NCI-H1105 (cell line): ENCODE measurements at regions not wholly inside any gene's neighbourhood (a gene's known extent, or its start where the extent isn't known, plus 50 kb on each side); places are given as distances from the start of the nearest gene placed in this dataset.

Experiments used
- DNase-seq: peaks from one replicate; lab custom pipeline; 2025; lab: John Stamatoyannopoulos, UW

DNA sequence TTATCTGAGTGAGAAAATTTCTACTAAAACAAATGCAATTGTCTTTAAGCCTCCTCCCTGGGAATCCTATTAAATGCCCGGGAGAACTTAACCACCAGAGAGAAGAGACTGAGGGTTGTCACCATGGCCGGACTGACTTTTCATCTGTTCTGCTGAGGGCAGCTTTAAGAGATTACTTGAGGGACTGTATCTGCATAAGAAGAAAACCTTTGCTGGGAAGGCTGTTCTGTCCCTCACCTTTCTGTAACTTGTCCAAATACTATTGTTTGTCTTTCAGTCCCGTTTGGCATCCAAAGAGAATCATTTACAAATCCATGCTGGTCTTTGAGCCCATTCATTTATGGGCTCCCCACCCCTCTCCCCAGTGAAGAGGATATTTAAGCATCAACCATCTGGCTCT lies 306.3 kb upstream of the FLRT2 start:
- DNase-seq: no peak

DNA sequence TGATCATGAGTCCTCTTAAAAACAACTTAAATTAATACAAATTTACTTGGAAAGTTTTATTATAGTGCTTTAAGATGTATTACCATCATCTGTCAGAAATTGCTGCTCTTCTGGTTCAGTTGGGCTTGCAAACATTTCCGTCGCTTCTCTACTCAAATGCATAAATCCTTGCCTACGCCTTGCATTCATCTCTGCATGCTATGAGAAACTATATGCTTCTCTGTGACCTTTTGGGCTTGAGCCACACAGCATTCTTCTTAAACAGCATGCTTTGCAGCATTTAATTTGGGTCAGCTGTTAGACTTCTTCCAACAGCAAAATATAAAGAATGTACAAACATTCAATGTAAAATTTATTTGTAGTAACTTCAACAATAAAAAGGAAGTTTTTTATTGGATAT lies 305.7 kb upstream of the FLRT2 start:
- DNase-seq: no peak

DNA sequence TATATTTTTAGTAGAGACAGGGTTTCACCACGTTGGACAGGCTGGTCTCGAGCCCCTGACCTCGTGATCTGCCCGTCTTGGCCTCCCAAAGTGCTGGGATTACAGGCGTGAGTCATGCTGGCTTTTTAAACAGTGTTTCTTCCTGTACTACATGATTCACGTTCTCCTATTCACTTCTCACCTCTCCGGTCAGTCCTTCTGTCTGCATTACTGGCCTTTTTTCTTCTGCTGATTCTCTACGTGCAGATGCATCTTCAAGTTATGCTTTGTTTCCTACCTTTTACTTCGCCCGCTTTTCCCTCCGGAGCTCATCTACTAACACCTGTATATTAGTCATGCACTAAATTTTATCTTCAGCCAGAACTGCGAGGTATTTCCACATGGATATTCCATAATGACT lies 296.2 kb upstream of the FLRT2 start:
- DNase-seq: no peak

DNA sequence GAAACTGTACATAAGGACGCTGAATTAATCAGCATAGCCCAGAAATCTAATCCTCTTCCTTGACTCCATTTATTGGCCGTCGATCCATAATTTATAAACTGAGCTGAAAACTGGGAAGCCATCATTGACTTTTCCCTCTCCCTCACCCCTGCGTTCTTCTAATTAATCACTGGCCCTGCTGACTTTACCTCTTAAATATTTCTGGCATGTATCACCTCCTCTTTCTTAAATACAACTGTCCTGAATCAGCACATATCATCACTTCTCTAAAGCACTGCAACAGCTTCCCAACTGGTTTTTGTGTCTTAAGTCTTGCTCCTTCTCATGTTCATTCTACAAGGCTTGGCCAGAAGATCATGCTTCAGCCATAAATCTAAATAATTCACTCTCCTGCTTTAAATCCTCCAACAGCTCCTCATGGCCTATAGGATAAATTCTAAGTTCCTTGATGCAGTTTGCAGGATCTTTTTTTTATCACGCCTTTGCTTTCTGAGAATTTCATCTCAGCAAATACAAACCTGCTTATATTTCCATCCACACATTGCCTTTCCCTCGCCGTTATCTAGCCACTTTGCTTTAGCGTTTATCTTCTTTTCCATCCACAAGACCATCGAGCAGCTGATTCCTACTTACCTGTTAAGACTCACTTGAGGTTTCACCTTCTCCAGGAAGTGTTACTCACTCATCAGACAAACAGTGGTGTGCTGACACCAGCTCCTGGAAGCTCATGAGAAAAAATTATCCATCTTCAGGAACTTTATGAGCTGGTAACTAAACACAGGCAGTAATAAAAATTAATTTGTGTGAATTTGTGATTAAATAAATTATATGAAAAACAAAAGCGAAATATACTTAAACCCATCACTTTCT lies 295.6 kb upstream of the FLRT2 start:
- DNase-seq: no peak

DNA sequence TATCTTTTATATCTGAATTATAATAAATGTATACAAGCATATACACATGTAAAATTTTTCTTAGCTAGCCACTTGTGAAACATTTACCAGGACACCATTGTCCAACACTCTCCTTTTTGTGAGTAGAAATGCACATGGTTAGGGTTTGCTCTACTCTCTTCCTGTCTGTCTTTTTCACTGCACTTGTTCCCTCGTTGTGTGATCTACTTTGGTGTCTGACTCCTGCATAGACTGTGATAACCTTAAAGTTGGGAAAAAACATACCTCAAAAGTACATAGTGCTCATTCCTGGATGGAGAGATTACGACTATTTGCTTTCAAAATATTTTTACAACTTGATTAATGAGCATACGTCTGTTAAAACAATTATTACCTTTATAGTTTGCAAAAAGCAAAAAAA lies 294.1 kb upstream of the FLRT2 start:
- no peak for DNase-seq

DNA sequence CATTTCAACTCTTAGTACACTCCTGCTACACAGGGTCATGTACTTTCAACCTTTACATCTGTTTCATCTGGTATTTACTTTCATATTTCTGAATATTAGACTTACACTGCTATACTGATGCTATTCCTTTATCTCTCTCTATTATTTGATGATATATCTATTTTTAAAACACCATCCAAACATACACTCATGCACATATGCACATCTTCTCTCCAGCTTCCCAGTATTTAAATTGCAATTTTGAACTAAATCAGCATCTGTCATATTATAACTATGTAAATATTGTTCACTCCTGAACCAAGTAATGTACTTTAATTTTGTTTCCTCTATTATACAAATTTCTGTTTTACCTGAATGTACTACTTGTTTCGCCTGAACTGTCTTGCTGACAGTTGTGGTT lies 293.6 kb upstream of the FLRT2 start:
- no peak for DNase-seq

DNA sequence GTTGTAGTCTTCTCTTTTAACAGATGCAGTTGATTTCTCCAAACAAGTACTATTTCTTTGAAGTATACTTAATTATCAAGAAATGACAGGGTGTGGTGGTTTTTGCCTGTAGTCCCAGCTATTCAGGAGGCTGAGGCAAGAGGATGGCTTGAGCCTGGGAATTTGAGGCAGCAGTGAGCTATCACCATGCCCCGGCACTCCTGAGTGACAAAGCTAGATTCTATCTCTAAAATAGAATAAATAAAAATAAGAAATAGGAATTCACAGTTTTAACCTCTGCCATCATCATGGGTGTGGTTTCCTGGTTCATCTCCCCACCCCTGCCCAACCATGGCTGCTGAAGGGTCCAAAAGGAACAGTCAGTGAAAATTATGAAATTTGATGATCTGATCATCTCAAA lies 290.2 kb upstream of the FLRT2 start:
- no peak for DNase-seq

DNA sequence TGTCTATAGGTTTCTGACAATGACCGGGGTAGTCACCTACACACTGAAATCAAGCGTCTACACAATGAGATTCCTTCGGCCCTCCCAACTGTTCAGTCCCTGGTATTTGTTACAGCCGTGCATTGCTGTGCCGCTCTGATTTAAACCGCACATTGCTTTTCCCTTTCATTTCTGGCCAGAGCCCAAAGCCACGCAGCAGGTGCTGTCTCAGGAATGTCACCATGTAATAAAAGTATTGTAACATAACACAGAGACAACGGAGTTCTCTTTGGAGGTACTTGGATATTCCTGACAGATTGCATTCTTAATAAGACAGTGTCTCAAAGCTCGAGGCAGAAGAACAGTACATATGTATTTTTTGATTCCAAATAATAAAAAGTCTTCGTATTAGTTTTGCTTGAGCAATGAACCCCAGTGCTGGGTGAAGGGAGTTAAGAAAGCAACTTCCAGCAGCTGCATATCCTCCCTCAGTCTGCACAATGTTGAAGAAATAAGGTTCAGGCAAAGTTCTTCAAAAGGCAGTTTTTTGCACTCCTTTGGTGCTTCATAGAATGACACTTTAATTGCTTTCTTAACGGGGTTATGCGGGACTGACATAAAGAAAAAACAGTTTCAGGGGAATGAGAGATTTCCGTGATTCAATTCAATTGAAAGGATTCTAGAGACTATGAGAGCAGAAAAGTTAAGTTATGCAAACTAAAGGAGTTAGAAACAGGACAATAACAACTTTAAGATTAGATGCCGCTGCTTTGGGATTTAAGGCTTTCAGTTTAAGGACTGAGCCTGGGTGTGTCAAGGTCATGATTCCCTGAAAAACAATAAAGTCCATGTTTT lies 288.7 kb upstream of the FLRT2 start:
- DNase-seq: no peak

DNA sequence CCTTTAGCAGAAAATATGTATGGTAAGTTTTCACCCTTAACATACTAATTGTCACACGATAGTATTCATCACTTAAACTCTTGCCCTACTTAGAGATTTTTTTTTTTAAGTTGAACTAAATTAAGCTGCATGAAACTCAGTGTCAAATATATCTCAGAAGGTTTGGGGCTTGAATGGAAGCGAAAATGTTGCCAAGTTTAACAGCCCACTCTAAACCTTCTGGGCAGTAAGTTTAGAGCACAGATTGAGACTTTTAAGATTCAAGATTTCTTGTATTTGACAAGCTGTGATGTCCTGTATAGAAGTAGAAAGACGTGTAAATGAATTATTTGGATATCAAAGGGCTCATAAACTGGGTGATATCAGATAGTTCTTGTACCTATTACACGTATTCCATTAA lies 287.3 kb upstream of the FLRT2 start:
- no peak for DNase-seq

DNA sequence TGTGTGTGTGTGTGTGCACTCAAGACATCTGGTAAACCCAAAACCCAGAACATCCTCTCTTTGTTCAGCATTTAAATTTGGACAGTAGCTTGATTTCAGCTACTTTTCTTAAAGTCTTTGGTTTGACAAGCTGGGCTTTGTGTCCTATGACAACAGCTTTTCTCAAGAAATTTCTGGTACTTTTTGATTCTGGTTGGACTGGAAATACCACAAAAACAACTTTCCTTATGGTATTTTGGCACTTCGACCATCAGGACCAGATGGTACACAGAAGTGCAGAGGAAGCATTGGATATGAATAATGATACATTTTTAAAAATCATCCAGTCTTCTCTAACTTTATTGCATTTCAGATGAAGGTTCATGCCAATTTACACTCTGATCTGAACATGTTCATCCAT lies 286.6 kb upstream of the FLRT2 start:
- DNase-seq: no peak

DNA sequence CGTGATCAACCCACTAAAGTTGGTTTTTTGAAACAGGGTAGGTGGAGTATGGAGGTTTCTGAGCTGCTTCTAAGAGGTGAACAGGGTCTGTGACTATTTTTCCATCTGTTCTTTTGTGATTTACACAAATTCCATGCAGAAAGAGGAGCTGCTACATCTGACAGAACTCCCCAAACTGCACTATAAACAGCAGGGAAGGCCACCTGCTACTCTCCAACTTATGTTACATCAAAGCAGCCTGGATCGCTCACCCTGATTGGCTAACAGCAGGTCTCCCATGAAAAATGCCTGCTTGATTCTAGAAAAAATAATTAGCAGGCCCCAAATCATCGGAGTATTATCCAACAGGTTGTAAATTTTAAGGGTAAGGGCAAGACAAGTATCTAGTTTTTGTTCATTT lies 282.9 kb upstream of the FLRT2 start:
- DNase-seq: no peak

DNA sequence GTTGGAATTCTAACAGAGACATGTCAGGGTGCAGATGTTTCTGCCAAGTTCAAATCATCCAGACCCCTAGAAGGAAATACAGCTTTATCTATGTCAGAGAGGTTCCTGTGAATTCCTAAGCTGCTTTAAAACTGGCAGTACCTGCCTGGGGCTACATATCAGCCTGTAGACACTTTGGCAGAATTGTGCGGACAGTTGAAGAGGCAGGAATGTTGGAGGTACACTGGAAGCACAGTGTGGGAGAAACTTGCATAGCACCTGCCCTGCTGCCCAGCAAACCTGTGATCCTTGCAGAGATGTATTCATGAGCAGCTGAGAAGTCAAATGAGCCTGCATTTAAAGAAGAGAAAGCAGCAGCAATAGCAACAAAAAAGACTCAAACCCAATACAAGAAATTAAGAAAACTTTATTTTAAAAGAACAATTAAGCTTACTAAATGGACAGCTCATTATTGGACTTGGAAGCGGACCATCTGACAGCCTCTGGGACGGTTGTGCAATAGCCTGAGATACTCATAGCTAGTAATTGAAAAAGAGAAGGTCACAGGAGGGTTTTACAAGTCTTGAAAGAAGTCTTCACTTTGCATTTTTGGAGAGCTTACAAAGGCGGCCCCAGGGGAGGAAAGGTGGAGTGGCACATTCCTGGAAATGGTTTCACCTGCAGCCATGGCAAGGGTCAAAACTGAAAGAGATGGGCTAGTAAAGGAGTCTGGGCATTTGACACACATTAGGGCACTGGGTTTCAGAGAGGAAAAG lies 280.9 kb upstream of the FLRT2 start:
- no peak for DNase-seq

DNA sequence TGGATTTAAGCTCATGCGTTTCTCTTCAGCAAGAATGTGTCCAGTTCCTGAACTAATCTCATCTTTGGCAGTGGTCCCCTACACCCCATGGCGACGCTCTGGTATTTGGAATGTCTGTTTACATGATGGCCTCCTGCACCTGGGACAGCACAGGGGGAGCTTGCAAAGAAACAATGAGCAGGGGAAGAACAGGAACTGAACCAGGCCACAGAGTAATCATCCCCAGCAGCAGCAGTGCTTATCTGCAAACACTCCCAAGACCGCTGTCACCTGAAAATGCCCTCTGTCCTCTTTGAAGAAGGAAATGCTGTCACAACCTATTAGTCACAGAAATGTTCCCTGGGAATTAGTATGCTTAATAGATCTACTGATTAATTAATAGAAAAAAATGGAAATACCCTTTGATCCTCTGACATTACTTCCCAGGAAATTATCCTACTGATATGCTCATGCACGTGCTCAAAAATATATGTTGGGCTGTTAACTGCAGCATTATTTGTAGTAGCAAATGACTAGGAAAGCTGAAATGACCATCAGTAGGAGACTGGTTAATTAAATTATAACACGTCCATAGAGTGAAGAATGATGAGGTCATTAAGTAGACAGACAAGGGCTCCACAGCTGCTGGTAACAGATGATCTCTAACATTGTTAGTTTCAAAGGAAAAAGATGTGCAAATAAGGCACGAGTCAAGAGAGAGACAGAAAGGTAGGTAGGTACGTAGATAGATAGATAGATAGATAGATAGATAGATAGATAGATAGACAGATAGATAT lies 279.3 kb upstream of the FLRT2 start:
- DNase-seq: no peak

DNA sequence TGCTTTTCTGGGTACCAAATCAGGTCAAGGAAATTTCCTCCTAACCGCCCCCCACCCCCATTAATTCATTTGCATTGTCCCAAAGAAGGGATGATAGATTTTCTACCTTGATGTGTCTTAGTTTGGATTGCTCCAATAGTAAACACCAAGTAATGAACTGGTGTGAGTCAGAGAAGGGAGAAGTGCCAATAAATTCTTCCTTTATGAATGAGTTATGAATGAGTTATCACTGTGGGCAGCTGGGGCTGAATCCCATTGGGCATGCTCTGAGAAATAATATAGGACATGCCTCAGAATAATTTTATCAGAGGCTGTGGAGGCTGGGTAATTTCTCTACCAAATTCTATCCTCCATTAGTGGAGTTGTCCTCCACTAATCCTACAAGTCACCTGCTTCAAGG lies 277.9 kb upstream of the FLRT2 start:
- no peak for DNase-seq

DNA sequence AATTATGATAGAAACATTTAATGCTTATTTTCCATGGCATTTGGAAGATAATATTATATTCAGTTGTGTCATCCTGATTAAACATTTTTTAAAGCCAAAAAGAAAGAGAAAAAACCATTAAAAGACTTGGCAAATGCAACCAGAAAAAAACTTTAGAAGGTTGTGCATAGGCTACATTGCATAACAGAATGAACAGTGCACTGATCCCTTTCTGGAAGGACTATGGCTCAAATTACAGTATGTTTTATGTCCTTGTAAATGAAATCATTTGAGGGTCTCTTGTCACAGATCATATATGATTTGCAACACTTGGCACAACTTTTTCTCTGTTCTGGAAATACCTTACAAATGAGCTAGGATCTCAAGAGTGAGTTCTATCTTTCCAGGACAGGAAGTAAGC lies 275.2 kb upstream of the FLRT2 start:
- DNase-seq: no peak

DNA sequence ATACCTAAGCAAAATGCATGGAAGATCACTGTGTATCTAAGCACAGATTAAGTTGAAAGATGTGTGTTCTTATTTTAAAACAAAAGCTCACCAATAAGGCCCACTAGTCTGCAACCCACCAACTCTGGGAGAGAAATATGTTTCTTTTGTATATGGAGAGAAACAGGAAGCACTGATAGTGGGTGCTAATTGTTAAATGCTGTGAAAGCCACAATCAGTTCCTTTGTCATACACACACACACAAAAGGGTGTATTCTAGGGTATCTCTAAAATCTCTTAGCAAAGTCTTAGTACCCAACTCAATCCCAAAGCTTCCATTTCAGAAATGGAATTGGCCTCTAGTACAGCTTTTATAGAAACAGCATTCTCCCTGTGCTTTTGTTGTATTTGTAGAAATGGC lies 272.7 kb upstream of the FLRT2 start:
- DNase-seq: no peak

DNA sequence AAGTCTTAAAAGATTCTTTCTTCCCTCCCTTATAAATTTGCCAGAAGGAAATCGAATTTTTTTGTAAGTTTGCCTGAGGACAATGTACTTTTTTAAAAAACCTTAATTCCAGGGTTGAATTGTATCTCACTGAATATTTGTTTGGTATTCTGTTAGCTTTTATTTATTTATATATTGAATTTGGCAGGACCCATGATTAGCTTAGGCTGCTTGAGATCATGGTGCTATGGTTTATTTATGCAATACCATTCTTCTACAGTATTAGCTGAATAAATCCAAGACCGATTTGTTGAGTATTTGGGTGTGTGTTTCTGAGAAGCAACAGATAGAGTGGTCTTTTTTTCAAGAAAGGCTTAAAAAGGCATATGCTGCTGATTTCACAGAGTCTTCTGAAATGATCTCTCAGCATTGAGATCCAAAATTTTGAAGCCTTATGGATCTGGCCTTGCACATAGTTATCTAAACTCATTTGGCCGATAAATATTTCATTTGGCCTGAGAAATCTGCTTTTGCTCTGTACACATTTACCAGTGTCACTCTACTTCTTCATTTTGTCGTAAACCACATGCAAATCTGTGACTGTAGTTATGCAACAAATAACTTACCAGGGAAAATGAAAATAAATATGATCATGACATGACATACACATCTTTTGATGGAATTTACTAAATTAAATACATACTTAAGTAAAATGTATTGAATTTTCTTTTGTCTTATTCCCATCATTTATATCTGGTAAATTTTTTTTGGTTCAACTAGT lies 265.8 kb upstream of the FLRT2 start:
- DNase-seq: no peak

DNA sequence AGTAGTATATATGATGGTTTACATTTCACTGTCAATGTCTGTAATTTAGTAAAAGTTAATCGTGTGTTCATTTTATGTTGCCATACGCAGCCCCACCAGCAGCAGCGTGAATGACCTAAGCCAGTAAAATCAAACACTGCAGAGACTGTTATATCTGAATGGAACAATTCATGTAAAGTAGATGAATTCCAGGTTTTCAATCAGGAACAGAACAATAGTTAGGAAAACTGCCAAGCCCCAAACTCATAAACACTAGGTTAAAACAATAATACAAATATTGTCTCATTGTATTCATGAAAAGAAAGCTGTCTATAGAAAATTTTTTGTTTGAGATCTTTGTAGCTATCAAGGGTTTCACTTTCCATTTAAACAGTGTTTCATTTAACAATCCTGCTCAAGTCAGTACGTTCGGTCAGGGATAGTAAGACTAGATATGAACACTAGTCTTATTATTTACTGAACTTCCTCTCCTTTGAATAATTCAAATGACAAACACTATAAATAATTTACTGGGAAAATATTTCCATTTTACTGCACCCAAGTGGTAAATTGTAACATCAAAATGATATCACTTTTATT lies 256.8 kb upstream of the FLRT2 start:
- DNase-seq: no peak

DNA sequence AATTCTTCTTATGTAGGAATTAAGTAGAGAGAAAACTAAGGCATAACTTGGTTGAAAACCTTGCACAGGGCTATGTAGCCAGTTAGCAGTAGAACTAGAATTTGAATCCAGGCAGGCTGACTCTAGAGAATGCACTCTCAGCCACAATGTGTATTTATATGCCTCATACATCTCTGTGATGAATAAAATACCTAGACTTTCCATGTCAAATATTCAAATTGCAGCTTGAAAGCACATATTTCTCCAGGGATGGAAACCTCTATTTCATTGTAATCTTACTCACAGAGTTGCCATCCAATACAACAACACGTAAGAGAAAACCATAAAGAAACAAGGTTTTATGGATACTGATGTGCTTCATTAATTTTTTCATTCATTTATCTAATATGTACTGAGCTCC lies 256.0 kb upstream of the FLRT2 start:
- no peak for DNase-seq

DNA sequence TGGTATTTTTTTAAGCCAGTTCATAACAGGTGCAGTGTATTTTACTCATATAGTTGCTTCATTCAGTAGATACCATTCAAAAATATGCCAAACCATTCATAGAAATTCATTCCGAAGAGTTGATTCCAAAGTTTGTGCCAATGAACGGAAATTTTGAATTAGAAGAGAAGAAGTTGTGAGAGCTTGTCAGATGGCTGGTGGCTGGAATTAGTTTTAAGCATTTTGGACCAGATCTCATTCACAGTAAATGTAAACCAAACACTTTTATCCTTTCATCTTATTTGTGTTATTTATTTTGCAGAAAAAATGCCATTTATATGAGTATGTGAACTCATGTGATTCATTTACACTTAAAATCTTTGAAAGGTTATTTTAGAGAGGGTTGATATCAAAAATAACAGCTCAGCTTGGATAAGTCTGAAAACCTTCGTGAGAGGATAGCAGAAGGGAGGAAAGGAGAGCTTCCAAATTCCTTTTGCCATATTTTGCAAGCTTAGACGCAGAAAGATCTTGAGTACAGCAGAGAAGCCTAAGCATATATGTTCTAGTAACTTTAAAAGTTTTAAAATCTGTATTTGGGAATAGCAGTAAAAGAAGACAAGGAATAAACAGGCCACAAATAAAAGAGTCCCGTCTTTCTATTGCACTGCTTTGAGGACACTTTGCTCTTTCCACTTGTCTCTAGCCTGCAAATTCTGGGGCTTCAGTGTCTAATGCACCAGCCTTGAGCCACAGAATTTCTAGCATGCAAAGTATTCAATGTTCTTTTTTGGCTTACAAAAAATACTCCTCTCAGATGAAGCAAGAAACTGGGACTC lies 253.6 kb upstream of the FLRT2 start:
- no peak for DNase-seq
